Body of pancreas (tissue), 4 donors: ENCODE measurements at regions not wholly inside any gene's neighbourhood (a gene's known extent, or its start where the extent isn't known, plus 50 kb on each side); places are given as distances from the start of the nearest gene placed in this dataset.

Source experiments
- ATAC-seq: fragments of 150-250 bp; one replicate; pipeline ENCODE4 v1.9.1; 2016
- DNase-seq, 4 donors: peaks; one replicate each; pipeline ENCODE4 v3.0.0-alpha.2; 2019
- H3K27ac ChIP-seq, 4 donors: fragments of 200-600 bp; sonication (generic); 1 replicate in 3 of 4; 2 replicates in 1 of 4; pipeline versions ENCODE4 v1.5.1 to v1.6.1; 2016 to 2019; ENCODE audit warnings: mild to moderate bottlenecking in 1 of 4, mixed read lengths in 1 of 4, moderate library complexity in 1 of 4
- H3K27me3 ChIP-seq, 2 donors: fragments of 200-600 bp; sonication (generic); one replicate each; pipeline ENCODE4 v1.6.0; 2016; ENCODE audit warnings: mild to moderate bottlenecking in 1 of 2
- H3K36me3 ChIP-seq, 2 donors: fragments of 200-600 bp; sonication (generic); replicated peaks in 1 of 2; 2 replicates each; pipeline ENCODE4 v1.5.1; 2016; ENCODE audit warnings: low read depth in 2 of 2; ENCODE audit not compliant: insufficient read depth in 1 of 2
- H3K4me1 ChIP-seq: fragments of 200-600 bp; sonication (generic); one replicate; pipeline ENCODE4 v1.6.0; 2016
- H3K4me3 ChIP-seq, 2 donors: fragments of 200-600 bp; sonication (generic); 1 replicate in 1 of 2; 2 replicates in 1 of 2; pipeline ENCODE4 v1.5.1; 2016 to 2019
- H3K9me3 ChIP-seq, 3 donors: fragments of 200-600 bp; sonication (generic); 1 replicate in 2 of 3; 2 replicates in 1 of 3; pipeline ENCODE4 v1.5.1; 2016
- POLR2A ChIP-seq, 3 donors: fragments of 450-650 bp; IDR thresholded peaks; one replicate each; pipeline ENCODE4 v1.6.1; 2016; ENCODE audit warnings: antibody characterized with exemption in 3 of 3, mild to moderate bottlenecking in 2 of 3
- WGBS, 2 donors: methylation state at CpG; one replicate each; pipeline ENCODE4 v1.1.5; 2017; 5-methylcytosine and 5-hydroxymethylcytosine counted together
- intact Hi-C: fragments of 100-400 bp; cut with DNase I; formaldehyde crosslinking; loops from one replicate; pipeline ENCODE4 v1.15.1; 2023
- TF ChIP-seq, protein P1 (sequence below), 7 experiments: fragments of 450-650 bp in 4 of 7; fragments of 200-600 bp in 3 of 7; sonication (generic) in 3 of 7; IDR thresholded peaks; one replicate each; pipeline ENCODE4 v1.5.1; 2016 to 2019; ENCODE audit warnings: antibody characterized with exemption in 7 of 7

DNA sequence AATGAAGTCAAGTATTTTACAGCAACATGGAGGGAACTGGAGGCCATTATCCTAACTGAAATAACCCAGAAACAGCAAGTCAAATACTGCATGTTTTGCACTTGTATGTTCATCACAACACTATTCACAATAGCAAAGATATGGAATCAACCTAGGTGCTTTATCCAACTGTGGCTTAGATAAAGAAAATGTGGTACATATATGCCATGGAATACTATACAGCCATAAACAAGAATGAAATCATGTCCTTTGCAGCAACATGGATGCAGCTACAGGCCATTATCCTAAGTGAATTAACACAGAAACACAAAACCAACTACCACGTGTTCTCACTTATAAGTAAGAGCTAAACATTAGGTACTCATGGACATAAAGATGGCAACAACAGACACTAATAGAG, 91.5 kb upstream of the E2F3 start:
- no peak for TF ChIP-seq POLR2A (IDR thresholded peaks at IDR 0.05)
- TF ChIP-seq, protein P1, sequence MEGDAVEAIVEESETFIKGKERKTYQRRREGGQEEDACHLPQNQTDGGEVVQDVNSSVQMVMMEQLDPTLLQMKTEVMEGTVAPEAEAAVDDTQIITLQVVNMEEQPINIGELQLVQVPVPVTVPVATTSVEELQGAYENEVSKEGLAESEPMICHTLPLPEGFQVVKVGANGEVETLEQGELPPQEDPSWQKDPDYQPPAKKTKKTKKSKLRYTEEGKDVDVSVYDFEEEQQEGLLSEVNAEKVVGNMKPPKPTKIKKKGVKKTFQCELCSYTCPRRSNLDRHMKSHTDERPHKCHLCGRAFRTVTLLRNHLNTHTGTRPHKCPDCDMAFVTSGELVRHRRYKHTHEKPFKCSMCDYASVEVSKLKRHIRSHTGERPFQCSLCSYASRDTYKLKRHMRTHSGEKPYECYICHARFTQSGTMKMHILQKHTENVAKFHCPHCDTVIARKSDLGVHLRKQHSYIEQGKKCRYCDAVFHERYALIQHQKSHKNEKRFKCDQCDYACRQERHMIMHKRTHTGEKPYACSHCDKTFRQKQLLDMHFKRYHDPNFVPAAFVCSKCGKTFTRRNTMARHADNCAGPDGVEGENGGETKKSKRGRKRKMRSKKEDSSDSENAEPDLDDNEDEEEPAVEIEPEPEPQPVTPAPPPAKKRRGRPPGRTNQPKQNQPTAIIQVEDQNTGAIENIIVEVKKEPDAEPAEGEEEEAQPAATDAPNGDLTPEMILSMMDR (IDR thresholded peaks at IDR 0.05): no peak
- H3K36me3 ChIP-seq: no peaks in the 10 kb centered on the region
- WGBS, 2 donors: 63 to 68% methylated on average over 1 of the region's 1 CpG
- DNase-seq: no peak
- intact Hi-C loops: no loop called here
- no peak for ATAC-seq
- H3K9me3 ChIP-seq: no peaks in the 10 kb centered on the region
- no peak overlapping the region for H3K4me3 ChIP-seq
- no peak overlapping the region for H3K27ac ChIP-seq
- no peaks in the 10 kb centered on the region for H3K27me3 ChIP-seq
- H3K4me1 ChIP-seq: no peaks in the 10 kb centered on the region

DNA sequence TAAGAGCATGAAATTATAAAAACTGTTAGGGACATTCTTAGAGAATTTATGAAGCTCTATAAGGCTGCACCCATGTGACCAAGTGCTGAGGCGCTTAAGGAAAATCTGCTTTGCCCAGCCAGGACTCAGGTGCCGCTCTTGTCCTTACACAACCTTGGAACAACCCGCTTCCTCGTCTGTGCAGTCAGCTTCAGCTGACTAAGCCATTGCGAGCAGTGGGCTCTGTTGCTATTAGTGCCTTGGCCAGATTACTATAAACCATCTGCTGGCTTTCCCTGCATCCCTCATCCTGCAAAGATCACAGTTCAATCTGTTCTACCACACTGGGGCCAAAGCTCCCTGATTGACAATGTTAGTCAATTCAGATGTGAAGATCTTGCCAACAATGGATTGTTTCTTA, 89.1 kb upstream of the E2F3 start:
- H3K4me3 ChIP-seq: no peak overlapping the region
- H3K4me1 ChIP-seq: no peaks in the 10 kb centered on the region
- H3K27ac ChIP-seq: no peak overlapping the region
- intact Hi-C loops: no loop called here
- ATAC-seq: peak; percentile 48
- 17 to 30% methylated on average over 2 to 5 of the region's 5 CpGs for WGBS, 2 donors
- peak in 2 of 4 donors; percentile 55 to 63 for DNase-seq
- H3K36me3 ChIP-seq: no peaks in the 10 kb centered on the region
- H3K27me3 ChIP-seq: no peaks in the 10 kb centered on the region
- no peak for TF ChIP-seq POLR2A (IDR thresholded peaks at IDR 0.05)
- TF ChIP-seq, protein P1 (IDR thresholded peaks at IDR 0.05): no peak
- no peaks in the 10 kb centered on the region for H3K9me3 ChIP-seq

DNA sequence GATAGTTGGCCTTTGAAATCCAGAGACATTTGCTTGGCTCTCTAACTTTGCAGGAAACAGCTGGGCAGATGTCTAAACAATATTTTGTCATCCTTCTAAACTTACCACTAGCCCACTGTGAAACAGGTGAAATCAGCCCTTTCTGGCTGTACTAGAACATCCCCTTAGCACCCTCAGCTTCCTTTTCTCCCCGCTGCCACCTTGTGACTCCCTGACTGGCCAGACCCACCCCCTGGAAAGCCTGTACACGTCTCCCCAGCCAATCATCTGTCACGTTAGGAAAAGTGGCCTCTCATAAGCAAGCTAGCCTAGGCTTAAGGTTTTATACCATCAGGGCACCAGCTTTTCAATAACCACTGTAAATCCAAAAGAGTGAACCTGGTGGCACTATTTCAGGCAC, 88.6 kb upstream of the E2F3 start:
- Histone ChIP-seq H3K27ac (no peak overlapping the region), H3K4me3 (no peak overlapping the region), H3K27me3 (no peaks in the 10 kb centered on the region), H3K4me1 (no peaks in the 10 kb centered on the region), H3K36me3 (no peaks in the 10 kb centered on the region), H3K9me3 (no peaks in the 10 kb centered on the region)
- TF ChIP-seq, protein P1 (IDR thresholded peaks at IDR 0.05): no peak
- TF ChIP-seq POLR2A (IDR thresholded peaks at IDR 0.05): no peak
- ATAC-seq (no peak), DNase-seq (no peak)
- intact Hi-C loops: no loop called here
- 39 to 63% methylated on average over 3 of the region's 3 CpGs for WGBS, 2 donors

DNA sequence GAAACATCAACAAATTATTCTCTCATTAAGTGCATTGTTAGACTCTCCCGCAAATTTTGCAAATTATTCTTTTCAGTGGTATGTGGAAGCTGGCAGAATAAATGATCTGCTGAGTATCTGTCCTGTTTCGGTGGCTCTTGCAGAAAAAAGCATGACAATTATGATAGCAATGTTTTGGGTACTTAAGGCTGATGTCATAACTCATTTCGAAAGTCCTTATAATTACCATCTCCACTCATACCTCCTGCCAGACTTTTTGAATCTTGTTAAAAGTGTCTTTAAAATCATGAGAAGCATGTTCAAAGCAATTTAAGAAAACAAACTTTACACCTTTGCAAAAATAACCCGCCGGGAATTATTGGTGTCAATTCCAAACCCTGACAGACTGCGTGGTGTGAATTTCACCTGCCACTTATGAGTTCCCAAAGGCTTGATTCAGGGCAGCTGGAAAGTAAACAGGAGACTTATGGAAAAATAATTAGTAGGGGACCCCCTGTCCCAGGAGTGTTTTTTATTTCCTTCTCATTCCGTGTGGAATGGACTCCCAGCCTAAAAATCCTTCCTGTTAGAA, 87.6 kb upstream of the E2F3 start:
- TF ChIP-seq, protein P1 (IDR thresholded peaks at IDR 0.05): no peak
- TF ChIP-seq POLR2A (IDR thresholded peaks at IDR 0.05): no peak
- H3K4me3 ChIP-seq: no peak overlapping the region
- DNase-seq: no peak
- intact Hi-C loops: no loop called here
- H3K27me3 ChIP-seq: no peaks in the 10 kb centered on the region
- WGBS, 2 donors: 64 to 72% methylated on average over 7 of the region's 7 CpGs
- no peaks in the 10 kb centered on the region for H3K9me3 ChIP-seq
- no peak for ATAC-seq
- no peaks in the 10 kb centered on the region for H3K36me3 ChIP-seq
- no peak overlapping the region for H3K27ac ChIP-seq
- no peaks in the 10 kb centered on the region for H3K4me1 ChIP-seq
